Activated CD8-positive, alpha-beta memory T cell treated with anti-CD3 and anti-CD28 coated beads for 36 hours (primary cell): ENCODE measurements at regions not wholly inside any gene's neighbourhood (a gene's known extent, or its start where the extent isn't known, plus 50 kb on each side); places are given as distances from the start of the nearest gene placed in this dataset.
"Not testable (repeated sequence)": the region's sequence is repeated elsewhere in the genome, so short reads cannot be mapped to it uniquely, and the experiment has no call there.

Source experiments
- CTCF ChIA-PET: fragments of 350-600 bp; sonication (Branson Sonifier 250); formaldehyde crosslinking; loops from one replicate; lab custom pipeline; 2021; ENCODE audit warnings: antibody characterized with exemption; lab: Charles Lee
- POLR2A ChIA-PET: fragments of 350-600 bp; sonication (Branson Sonifier 250); formaldehyde crosslinking; loops from one replicate; lab custom pipeline; 2021; ENCODE audit warnings: antibody characterized with exemption; lab: Charles Lee

DNA sequence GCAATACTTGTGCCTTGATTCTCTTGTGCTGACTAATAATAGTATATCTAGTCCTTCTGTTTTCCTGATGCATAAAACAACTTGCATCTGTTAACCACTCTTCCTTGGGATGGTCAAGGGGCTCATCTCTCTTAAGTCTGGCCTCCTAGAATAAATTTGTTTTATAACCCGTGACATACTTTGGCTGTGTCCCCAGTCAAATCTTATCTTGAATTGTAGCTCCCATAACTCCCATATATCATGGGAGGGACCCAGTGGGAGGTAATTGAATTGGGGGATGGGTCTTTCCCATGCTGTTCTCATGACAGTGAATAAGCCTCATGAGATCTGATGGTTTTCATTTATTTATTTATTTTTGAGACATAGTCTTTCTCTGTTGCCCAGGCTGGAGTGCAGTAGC lies 146.2 kb downstream of the ALG10 start:
- CTCF ChIA-PET, POLR2A ChIA-PET: not testable (repeated sequence)

DNA sequence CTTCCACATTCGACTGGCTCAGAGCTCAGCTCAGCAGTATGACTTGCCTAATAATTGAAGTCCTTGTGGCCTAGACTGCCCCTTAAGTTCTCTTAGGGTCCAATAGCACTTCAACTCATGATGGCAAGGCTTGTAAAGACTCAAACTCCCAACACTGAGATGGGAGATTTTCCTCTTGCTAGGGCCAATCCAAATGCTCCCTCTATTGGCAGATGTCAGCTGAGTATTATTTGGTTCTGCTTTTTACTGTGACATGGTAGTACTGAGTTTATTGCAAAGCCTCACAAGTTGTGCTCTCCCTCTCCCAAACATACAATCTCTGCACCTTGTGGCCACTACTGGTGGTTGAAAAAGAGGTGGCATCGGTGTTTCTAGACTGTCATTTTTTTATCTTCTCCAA lies 164.2 kb downstream of the ALG10 start:
- POLR2A ChIA-PET = no interaction called here
- CTCF ChIA-PET = no interaction called here

DNA sequence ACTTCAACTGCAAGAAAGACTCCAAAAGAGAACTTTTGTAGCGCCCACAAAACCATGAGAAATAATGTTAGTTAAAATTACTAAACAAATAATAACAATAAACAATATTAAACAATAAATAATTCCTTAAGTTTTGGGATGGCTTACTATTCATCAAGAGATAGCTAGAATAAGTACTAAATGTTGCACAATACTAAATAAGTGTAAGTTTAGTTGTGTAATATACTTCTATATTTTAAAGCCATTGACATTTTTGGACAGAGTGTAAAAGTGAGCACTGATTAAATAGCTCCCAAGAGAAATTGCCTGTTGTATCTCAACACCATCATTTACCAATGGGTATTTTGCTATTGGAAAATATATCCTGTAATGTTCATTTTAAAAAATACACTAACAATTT lies 166.7 kb downstream of the ALG10 start:
- CTCF ChIA-PET = interaction anchor here (0.6 kb wide), 1 partner anchor 23 kb away, joined by 4 read pairs; no protein-coding TSS in a partner anchor
- POLR2A ChIA-PET = no interaction called here

DNA sequence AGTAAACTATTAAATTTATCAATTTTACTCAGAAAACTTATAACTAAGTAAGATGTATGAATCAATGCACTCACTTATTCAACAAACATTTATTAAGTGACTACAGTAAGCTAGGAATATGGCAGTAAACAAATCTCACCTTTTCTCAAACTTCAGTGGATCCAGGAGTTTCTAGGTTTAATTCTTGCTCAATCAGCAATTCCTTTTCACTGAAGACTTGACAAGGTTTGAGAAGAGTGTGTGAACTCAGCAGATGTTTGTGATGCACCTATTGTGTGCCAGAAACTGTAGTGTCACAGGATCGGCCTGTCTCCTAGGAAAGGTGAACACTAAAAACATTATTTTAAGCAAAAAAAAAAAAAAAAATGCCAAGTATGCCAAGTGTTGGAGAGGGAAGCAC lies 167.8 kb downstream of the ALG10 start:
- ChIA-PET CTCF (no interaction called here), POLR2A (interaction anchor here (0.8 kb wide), 1 partner anchor 1453 kb away, joined by 6 read pairs; no protein-coding TSS in a partner anchor)

DNA sequence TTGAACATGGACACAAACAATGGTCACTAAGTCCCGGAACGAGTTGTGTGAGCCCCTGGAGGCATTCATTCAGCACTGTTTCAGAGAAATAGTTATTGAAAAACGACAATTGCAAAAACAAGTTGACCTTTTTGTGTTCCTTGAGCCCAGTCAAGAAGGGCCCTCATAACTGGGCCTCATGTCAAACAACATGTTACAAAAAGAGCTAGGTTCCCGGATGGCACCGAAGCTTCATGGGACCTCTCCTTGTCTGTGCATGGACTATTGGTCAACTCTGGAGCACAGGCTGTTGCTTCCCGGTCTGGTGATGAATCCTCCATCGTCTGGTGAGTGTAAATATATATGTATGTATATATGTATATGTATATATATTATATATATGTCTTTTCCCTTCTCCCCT lies 176.6 kb downstream of the ALG10 start:
- CTCF ChIA-PET = no interaction called here
- POLR2A ChIA-PET = no interaction called here

DNA sequence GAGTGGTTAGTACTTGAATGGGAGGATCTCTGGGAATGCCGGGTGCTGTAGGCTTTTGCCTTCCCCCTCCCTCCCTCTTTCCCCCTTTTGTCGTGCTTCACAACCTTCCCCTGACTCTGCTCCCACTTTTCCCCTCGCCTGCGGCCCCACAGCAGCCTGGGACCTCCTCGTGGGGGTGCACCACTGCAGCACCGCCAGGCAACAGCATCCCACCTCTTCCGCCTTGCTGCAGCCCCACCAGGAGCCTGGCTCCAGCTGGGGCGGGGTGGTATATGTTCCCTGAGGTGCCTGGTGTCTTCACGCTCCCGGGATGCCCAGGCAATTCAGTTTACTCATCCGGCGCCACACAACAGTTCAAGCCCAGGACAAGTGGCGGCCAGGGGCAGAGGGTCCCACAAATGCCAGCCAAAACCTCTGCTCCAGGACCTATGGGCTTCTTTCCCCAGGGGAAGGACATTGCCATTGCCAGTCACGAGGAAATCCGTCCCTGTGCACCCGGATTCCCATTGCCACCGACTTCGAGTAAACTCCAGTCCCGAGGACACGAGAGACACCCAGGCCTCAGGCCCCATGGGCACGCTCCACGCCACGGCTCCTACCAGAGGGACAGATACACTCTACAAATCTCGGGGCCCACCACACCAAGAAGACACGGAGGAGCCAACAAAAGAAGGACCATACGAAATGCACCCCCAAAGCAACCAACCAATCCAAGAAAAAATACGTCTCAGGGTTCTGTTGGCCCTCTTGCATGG lies 181.7 kb downstream of the ALG10 start:
- ChIA-PET CTCF (no interaction called here), POLR2A (no interaction called here)

DNA sequence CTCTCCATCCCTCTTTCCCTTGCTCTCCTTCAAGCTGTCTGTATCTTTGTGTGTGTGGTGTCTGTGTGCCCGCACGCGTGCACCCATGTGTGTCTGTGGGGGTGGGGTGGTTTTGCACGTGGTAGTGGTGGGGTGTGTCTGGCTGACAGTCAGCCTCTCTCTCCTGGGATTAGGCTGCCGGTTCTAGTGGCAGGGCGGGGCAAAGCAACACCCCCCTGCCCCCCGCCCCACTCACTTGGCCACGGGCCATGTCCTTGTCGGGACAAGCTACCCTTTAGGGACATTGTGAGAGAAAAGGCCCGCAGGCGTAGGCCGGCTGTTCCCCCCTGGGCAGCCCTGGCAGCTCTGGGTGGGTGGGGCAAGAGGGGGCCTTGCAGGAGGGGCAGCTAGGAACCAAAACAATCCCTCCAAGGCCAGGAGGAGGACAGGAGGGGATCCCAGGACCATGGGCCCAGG lies 182.6 kb downstream of the ALG10 start:
- ChIA-PET CTCF (no interaction called here), POLR2A (no interaction called here)

DNA sequence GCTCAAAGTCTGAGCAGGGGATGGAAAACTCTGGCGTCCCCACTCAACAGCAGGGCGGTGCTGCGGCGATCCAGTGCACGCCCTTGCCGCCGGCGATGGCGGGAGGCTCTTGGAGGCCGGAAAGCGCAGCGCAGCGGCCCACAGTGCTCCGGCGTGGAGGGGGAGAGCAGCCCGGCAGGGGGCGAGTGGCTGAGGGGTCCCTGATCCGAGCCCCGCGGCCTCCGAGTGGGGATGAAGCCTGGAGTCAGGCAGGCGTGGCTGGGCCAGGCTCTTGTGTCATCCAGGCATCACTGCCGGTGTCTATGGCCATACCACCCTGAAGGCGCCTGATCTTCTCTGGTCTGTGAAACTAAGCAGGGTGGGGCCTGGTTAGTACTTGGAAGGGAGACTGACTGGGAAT lies 183.1 kb downstream of the ALG10 start:
- ChIA-PET POLR2A (no interaction called here), CTCF (no interaction called here)

DNA sequence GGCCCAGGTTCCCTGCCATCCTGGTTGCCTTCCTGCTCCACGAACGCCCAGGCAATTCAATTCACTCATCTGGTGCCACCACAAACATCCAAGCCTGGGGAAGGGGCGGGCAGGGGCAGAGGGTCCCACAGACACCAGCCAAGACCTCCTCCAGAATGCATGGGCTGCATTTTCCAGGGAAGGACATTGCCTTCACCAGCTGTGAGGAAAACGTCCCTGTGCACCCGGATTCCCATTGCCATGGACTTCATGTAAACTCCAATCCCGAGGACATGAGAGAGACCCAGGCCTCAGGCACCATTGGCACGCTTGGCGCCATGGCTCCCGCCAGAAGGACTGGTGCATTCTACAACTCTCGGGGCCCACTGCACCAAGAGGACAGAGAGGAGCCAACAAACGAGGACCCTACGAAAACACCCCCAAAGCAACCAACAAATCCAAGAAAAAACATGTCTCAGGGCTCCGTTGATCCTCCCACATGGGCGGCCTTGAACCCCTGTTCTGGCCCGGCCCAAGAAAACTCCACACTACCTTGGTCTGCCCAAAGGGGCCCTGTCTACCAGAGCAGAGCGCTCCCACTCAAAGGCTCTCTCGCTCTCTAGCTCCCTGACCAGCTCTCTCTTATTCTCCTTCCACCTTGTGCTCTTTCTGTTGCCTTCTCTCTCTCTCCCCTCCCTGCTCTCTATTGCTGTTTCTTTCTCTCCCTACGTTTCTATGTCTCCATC lies 183.9 kb downstream of the ALG10 start:
- CTCF ChIA-PET = no interaction called here
- POLR2A ChIA-PET = no interaction called here

DNA sequence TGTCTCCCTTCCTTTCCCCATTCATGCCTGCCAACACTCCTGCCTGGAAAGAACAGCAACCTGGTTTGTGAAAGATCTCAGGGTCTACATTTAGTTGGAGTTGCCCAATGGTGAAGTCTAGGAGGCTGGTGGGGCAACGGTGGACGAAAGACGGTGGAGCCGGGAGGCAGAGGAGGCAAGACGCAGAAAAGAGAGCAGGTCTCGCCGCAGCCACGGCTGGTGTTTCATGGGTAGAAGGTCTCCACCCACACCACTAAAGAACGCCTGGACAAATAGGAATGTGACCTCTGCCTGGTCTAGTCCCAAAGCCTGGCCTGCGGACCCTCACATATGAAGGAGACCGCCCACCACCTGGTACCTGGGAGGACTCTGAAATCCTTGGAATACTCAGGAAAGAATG lies 185.6 kb downstream of the ALG10 start:
- ChIA-PET CTCF (no interaction called here), POLR2A (no interaction called here)

DNA sequence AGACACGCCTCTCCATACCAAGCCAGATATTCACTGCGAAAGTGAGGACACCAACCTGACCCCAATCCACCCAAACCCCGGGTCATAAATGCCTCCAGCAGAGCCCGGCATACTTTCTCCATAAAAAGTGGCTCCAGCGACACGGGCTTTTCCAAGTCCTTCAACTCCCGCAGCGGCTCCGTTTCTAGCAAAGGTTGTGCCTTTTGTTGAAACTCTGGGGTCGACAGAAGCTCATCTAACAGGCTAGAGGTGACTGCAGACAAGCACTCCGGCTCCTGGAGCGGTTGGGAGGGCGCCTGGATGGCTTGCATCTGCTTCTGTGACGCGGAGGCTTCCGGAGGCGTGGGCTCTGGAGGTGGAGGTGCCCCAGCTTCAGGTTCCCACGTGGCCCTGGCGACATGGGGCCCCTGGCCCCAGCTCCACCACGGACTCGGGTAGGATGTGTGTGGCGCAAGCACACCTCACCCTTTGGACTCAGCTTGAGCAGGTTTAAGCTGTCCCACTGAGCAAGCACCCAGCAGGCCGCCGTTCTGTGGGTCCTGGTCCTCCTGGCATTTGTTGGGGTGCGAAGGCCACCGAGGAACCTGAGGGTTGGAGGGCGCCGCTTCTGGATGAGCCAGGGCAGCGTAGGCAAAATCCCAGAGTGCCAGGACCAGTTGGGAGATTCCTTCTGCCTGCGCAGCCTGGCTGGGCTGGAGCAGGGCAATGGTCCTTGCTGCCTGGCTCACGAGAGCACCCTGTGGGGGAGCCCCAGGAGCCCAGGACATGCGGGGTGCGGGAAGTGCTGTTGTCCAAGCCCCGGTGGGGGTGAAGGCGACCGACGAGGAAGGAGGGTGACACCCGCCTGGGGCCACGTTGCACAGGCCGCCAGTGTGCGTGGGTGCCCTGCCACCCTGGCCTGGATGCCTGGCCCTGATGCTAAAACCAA lies 186.3 kb downstream of the ALG10 start:
- POLR2A ChIA-PET = no interaction called here
- CTCF ChIA-PET = no interaction called here

DNA sequence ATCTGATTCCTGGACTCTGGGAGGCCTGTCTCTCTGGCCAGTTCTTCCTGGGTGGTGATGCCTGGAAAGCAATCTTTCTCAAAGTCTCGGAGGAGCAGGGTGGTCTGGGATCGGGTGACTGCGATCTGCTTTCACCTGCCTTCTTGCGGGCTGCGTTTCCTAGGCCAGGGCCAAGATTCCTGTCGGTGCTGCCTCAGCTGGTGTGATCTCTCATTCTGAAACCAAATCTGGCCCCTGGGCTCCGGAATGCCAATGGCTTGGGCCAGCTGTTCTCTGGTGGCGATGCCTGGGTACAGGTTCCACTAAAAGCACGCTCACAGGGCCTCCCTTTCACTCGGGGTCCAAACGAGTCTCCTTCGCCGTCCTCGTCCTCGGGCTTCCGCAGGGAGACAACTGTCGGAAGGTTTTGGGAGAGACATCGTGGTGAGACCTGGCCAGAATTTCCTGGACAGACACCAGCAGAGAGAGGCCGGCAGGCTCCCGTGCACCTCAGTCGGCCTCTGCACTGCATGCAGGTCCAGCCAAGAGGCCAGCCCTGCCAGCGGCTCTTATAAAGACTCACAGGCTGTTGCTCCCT lies 187.1 kb downstream of the ALG10 start:
- CTCF ChIA-PET = no interaction called here
- POLR2A ChIA-PET = no interaction called here

DNA sequence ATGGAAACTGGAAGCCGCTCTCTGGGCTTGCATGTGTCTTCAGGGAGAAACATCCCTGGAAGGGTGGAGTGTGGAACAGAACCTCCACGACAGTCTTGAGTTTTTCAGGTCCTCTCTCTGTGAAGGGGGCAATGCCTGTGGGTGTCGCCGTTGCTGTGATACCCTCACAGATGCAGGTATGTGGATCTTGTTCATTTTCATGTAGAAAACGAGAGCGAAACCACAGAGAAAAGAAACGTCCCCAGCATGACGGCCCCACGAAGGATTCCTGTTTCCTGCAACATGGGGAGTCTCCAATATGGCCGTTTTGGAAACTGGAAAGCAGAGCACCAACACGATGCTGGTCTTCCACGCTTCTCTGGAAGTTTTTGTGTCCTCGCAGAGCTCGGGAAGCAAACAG lies 187.9 kb downstream of the ALG10 start:
- ChIA-PET CTCF (no interaction called here), POLR2A (no interaction called here)

DNA sequence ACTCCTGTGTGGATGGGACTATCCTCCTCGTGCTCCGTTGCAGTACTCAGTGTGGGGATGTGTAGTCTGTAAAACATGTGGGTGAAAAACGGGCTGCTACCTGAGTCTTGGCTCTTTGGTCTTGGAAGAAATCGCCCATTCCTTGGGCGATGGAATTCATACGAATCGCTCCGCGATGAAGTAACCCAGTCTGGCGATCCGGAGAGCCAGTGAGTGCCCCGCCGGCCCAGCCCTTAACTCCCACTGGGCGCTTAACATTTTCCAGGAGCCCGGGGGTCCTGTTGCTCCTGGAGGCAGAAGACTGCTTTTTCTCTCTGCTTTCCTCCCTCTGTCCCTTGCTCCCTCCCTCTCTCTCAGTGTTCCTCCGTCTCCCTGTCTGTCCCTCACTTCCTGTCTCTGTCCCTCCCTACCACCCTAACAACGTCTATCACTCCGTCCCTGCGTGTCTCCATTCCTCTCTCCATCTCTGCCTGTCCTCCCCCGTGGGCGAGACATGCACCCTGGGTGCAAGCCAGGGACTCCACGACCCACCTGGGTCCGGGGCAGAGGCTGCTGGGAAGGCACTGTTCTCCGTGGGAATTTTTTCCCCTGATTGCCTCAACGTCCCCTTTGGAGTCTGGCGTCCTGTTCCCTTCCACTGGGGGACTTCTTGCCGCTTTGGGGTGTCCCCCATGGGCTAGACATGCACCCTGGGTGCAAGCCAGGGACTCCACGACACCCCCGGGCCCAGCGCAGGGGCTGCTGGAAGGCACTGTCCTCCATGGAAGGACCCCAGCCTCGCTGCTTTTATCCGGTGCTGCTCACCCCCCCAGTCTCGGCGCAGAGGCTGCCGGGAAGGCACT lies 188.6 kb downstream of the ALG10 start:
- ChIA-PET CTCF (no interaction called here), POLR2A (no interaction called here)

DNA sequence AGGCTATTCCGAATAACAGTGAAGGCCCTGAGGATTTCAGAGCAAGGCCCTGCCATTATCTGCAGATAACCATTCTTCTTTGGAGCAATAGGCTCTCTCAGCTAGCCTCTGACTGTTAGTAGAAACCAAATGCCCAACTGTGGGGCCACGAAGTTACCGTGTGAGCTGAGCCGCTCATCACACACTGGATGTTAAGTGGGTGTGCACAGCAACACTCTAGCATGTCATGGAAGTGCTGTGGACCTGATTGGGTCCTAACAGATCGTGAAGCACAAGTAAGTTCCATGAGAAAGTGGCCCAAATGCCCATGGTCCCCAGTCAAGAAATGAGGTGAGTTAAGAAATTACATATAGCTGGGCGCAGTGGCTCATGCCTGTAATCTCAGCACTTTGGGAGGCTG lies 190.4 kb downstream of the ALG10 start:
- CTCF ChIA-PET = no interaction called here
- POLR2A ChIA-PET = no interaction called here

DNA sequence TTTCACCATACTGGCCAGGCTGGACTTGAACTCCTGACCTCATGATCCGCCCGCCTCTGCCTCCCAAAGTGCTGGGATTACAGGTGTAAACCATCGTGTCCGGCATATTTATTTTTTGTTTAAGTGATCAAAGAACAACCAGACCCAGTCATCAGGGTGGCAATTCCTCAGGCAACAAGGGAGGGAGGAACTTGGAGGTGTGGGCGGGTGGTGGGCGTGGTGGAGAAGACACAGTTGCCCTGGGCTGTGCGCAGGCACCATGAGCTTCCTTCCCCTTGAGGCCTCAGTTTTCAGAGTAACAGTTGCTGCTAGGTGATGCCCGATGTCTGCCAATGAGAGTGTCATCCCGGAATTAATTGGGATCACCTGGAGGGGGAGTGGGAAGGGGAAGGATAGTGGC lies 191.7 kb downstream of the ALG10 start:
- ChIA-PET POLR2A (no interaction called here), CTCF (no interaction called here)

DNA sequence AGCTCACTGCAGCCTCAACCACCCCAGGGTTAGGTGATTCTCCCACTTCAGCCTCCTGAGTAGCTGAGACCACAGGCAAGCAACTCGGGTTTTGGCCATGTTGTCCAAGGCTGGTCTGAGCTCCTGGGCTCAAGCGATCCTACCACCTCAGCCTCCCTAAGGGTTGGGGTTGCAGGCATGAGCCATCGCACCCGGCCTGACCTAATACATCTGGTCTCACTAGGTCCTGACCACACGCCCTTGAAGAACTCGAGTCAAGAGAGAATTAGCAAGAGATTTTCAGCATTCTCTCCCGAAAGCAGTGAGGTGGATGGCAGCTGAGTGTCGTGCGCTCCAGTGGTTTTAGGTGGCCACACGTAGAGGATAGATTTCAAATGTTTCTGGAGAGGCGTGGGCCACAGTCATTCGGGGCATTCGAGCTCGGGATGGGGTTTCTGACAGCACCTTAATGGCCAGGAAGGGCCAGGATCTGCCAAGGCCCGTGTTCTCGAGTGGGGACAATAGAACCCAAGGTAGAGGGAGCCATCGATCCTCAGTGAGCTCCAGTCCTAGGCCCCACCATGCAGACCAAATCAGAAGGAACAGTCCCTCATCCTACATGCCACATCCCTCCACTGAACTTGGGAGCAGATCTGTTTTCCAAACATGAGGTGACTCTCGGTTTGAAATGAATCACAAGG lies 193.1 kb downstream of the ALG10 start:
- POLR2A ChIA-PET = no interaction called here
- CTCF ChIA-PET = no interaction called here

DNA sequence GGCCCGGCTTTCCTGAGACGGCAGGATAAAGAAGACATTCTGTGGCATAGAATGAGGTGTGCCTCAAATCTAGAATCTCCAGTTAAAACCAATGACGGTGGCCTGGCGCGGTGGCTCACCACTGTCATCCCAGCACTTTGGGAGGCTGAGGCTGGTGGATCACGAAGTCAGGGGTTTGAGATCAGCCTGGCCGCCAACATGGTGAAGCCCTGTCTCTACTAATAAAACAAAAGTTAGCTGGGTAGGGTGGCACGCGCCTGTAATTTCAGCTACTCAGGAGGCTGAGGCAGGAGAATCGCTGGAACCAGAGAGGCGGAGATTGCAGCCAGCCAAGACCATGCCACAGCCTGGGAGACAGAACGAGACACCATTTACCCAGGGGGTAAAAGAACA lies 193.6 kb downstream of the ALG10 start:
- CTCF ChIA-PET = no interaction called here
- POLR2A ChIA-PET = no interaction called here
